Activated B cell treated with CpG ODN at 0.5 μM for 24 hours (primary cell): ENCODE measurements at regions not wholly inside any gene's neighbourhood (a gene's known extent, or its start where the extent isn't known, plus 50 kb on each side); places are given as distances from the start of the nearest gene placed in this dataset.
"Not testable (repeated sequence)": the region's sequence is repeated elsewhere in the genome, so short reads cannot be mapped to it uniquely, and the experiment has no call there.

Experiments
- ATAC-seq: fragments of 200-7000 bp; cut with Tn5 transposase; one replicate; pipeline ENCODE4 v1.10.0; 2021; ENCODE audit warnings: low read depth, mild to moderate bottlenecking, moderate library complexity
- CTCF ChIA-PET: fragments of 350-600 bp; sonication (Branson Sonifier 250); formaldehyde crosslinking; loops from one replicate; lab custom pipeline; 2021; ENCODE audit warnings: antibody characterized with exemption; lab: Charles Lee
- POLR2A ChIA-PET: fragments of 350-600 bp; sonication (Branson Sonifier 250); formaldehyde crosslinking; loops from one replicate; lab custom pipeline; 2021; ENCODE audit warnings: antibody characterized with exemption; lab: Charles Lee
- DNase-seq: peaks from one replicate; pipeline ENCODE4 v3.0.0; 2022
- H3K27ac Mint-ChIP-seq: one replicate; pipeline ENCODE4 v1.8.0; 2020; ENCODE audit warnings: mixed read lengths
- H3K27me3 Mint-ChIP-seq: one replicate; pipeline ENCODE4 v1.8.0; 2021; ENCODE audit warnings: mixed read lengths
- H3K36me3 Mint-ChIP-seq: one replicate; pipeline ENCODE4 v1.8.0; 2021; ENCODE audit warnings: low read depth, mixed read lengths
- H3K4me1 Mint-ChIP-seq: one replicate; pipeline ENCODE4 v1.8.0; 2021; ENCODE audit warnings: mixed read lengths
- H3K4me3 Mint-ChIP-seq: one replicate; pipeline ENCODE4 v1.8.0; 2020; ENCODE audit warnings: mild to moderate bottlenecking, mixed read lengths
- H3K9me3 Mint-ChIP-seq: one replicate; pipeline ENCODE4 v1.8.0; 2020; ENCODE audit warnings: mixed read lengths
- CTCF ChIP-seq: fragments of 200-600 bp; IDR thresholded peaks from one replicate; pipeline ENCODE4 v1.8.0; 2022; ENCODE audit warnings: antibody characterized with exemption, mild to moderate bottlenecking
- intact Hi-C: fragments of 100-400 bp; cut with micrococcal nuclease; formaldehyde crosslinking; loops from one replicate; pipeline ENCODE4 v1.15.1; 2024

- Mint-ChIP-seq H3K27ac (no peak overlapping the region), H3K36me3 (no peaks in the 10 kb centered on the region), H3K9me3 (no peaks in the 10 kb centered on the region), H3K27me3 (no peaks in the 10 kb centered on the region), H3K4me3 (no peak overlapping the region), H3K4me1 (no peaks in the 10 kb centered on the region)
- no peak for ATAC-seq
- no peak for DNase-seq
- CTCF ChIA-PET: no interaction called here
- TF ChIP-seq CTCF: no peak
- POLR2A ChIA-PET: no interaction called here
- intact Hi-C loops: no loop called here
These were observed 403.3 kb downstream of the SUCLG1 start for GRCh38 chr2:84055816-84056215.

GRCh38 chr2:84054577-84054976, 404.5 kb downstream of the SUCLG1 start:
- not testable (repeated sequence) for H3K27ac Mint-ChIP-seq, H3K9me3 Mint-ChIP-seq, H3K4me1 Mint-ChIP-seq

GRCh38 chr2:84052913-84053312, 406.2 kb downstream of the SUCLG1 start:
- Mint-ChIP-seq H3K27ac (no peak overlapping the region), H3K4me1 (no peaks in the 10 kb centered on the region), H3K36me3 (no peaks in the 10 kb centered on the region), H3K9me3 (no peaks in the 10 kb centered on the region), H3K4me3 (no peak overlapping the region), H3K27me3 (no peaks in the 10 kb centered on the region)
- ChIA-PET POLR2A (no interaction called here), CTCF (no interaction called here)
- intact Hi-C loops: no loop called here
- no peak for ATAC-seq
- TF ChIP-seq CTCF: no peak
- DNase-seq: no peak

More at GRCh38 chr2:84054577-84054976, 404.5 kb downstream of the SUCLG1 start:
- DNase-seq, H3K27me3 Mint-ChIP-seq, H3K4me3 Mint-ChIP-seq, intact Hi-C loops, ATAC-seq, POLR2A ChIA-PET, CTCF ChIA-PET, H3K36me3 Mint-ChIP-seq: not testable (repeated sequence)

- POLR2A ChIA-PET: no interaction called here
- TF ChIP-seq CTCF: no peak
- ATAC-seq (no peak), DNase-seq (no peak)
- no peaks in the 10 kb centered on the region for H3K36me3 Mint-ChIP-seq
- CTCF ChIA-PET: no interaction called here
- intact Hi-C loops: no loop called here
- H3K9me3 Mint-ChIP-seq: no peaks in the 10 kb centered on the region
- H3K4me3 Mint-ChIP-seq: no peak overlapping the region
- no peaks in the 10 kb centered on the region for H3K27me3 Mint-ChIP-seq
- no peak overlapping the region for H3K27ac Mint-ChIP-seq
- H3K4me1 Mint-ChIP-seq: no peaks in the 10 kb centered on the region
These were observed 407.0 kb downstream of the SUCLG1 start for GRCh38 chr2:84052043-84052442.

- POLR2A ChIA-PET: no interaction called here
- CTCF ChIA-PET: no interaction called here
- intact Hi-C loops: no loop called here
These were observed 410.1 kb downstream of the SUCLG1 start for GRCh38 chr2:84048964-84049363.

More at GRCh38 chr2:84048964-84049363, 410.1 kb downstream of the SUCLG1 start:
- no peaks in the 10 kb centered on the region for H3K27me3 Mint-ChIP-seq
- ATAC-seq (no peak), DNase-seq (no peak)
- H3K9me3 Mint-ChIP-seq: no peaks in the 10 kb centered on the region
- H3K27ac Mint-ChIP-seq: no peak overlapping the region
- H3K36me3 Mint-ChIP-seq: no peaks in the 10 kb centered on the region
- TF ChIP-seq CTCF: no peak
- no peak overlapping the region for H3K4me3 Mint-ChIP-seq
- H3K4me1 Mint-ChIP-seq: no peaks in the 10 kb centered on the region
